NCI-H345 treated with DMSO at 0.1 percent for 48 hours (cell line): ENCODE measurements at regions not wholly inside any gene's neighbourhood (a gene's known extent, or its start where the extent isn't known, plus 50 kb on each side); places are given as distances from the start of the nearest gene placed in this dataset.

Source experiments
- DNase-seq: peaks from one replicate; lab custom pipeline; 2025; ENCODE audit not compliant: unreplicated experiment; lab: John Stamatoyannopoulos, UW

DNA sequence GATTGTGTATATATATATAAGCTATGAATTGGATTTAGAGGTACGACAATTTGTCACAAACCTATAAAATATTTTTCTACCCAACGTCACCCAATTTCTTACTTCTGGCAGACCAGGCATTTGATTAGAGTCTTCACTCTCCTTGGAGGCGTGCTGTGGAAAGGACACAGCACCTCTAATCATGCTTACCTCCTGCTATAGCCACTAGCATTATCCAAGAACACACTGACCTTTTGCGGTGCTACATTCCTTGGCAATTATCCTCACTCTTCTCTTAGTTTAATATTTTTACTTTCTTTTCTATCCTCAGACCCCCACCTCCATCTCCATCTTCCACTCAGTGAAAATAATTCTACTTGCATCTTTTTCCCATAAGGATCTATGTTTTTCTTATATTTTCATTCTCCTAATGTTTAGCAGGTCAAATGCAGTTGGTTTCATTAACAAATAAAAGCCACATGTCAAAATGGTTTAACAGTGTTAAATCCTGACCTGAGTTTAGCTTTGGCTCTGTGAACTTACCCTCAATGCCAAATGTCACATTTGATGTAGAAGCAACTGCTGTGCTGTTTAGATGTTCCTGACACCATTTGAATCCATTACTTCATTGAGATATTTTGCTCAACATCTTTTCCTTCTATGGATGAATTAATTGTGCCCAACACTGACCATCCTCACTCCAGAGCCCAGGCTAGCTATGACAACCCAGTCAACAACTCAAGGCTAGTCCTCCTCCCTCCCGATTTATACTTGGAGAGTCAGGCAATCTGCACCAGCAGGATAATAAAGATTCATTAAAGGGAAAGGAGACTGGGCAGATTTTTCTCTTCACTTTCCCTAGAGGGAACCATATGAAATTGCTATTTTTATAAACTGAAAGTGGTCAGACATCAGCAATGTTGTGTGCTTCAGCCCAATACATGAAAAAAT is 240.5 kb downstream of the MREG start:
- DNase-seq, result no peak

GRCh38 chr2:215772003-215772402 is 241.3 kb downstream of the MREG start:
- no peak for DNase-seq

GRCh38 chr2:215771241-215771640 is 242.1 kb downstream of the MREG start:
- DNase-seq, result no peak

DNA sequence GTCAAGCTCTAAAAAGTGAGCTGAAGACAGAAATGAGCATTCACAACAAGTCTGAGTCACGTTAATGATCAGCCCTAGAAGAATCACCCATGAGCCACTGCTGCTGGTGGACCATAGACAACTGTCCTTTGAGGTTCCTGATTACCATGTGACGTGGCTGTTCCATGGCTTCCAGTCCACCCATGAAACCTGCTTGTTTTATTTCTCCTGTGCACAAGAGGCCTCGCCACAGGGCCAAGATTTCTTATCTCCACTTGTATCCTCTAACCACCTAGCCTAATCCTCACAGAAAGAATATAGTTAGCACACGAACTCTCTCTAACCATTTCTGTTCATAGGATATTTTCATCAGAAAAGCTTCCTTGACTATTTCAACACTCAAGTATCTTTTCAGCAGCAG is 242.7 kb downstream of the MREG start:
- no peak for DNase-seq

DNA sequence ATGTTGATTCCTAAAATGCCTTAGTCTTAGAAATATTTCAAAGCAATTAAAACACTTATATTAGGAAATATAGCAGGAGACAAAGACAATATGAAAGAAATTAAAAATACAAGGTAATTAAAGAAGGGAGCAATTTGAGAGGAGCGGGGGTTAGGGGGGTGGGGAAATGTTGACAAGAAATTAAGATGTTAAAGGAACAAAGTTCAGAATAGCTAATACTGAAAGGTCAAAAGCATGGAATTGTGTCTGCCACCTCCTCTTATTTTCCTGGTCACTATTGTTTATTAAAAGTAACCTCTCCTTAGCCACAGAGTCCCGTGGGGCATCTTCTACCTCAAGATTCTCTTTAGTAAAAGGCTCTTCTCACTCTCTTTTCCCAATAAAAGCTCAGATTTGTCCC is 244.1 kb downstream of the MREG start:
- DNase-seq, result no peak

DNA sequence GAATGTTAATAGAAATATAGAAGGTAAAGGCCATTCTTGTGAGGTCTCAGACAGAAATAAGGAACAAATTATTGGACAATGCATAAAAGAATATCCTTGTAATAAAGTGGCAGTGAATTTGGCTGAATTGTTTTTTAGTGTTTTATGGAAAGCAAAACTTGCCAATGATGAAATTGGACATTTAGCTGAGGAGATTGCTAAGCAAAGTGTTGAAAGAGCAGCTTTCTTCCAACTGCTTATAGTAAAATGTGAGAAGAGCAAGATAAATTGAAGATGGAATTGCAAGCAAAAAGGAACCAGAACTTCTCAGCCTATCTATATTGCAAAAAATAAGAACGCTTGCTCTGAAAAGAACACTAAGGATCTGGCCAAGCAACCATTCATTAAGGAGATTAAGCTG is 245.7 kb downstream of the MREG start:
- no peak for DNase-seq

GRCh38 chr2:215765729-215766360 is 247.5 kb downstream of the MREG start:
- DNase-seq, result no peak

- no peak for DNase-seq
These were observed 248.8 kb downstream of the MREG start for GRCh38 chr2:215764441-215765048.

- DNase-seq, result no peak
These were observed 252.8 kb downstream of the MREG start for GRCh38 chr2:215760557-215760956.

DNA sequence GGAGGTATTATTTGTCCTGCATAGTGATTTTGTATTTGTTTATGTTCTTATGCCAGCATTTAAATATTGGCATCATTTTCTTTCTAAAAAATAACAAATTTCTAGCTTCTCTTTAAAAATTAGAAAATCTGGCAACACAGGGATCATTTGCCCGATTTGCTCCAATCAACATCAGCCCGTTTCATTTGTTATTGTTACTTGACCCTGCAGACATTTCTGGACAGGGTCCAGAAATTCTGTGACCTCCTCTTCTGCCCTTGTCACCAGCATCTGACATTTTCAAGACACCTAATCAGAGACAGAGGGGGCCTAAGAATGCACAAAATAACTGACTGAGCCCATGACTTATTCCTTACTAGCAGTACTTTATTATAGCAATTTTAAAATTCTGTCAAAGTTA is 253.3 kb downstream of the MREG start:
- no peak for DNase-seq

GRCh38 chr2:215758691-215759090 is 254.7 kb downstream of the MREG start:
- no peak for DNase-seq

GRCh38 chr2:215756346-215756730 is 257.0 kb downstream of the MREG start:
- no peak for DNase-seq

- no peak for DNase-seq
These were observed 257.6 kb downstream of the MREG start for GRCh38 chr2:215755641-215756345.

DNA sequence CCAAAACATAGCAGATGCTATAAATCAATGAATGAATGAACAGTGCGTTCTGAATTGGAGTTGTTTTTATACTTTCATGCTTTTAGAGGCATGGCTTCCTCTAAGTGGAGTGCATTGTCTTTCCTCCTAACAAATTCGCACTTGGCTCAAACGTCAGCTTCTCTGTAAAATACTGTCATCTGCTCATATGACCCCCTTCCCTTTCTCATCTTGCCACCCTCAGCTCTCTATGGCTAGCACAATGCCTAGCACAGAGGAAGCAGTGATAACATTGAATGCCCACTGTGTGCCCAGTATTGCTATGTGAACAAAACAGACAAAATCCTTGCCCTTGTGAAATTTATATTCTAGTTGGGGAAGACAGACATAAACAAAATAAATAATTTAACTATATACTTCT is 258.8 kb downstream of the MREG start:
- DNase-seq, result no peak

DNA sequence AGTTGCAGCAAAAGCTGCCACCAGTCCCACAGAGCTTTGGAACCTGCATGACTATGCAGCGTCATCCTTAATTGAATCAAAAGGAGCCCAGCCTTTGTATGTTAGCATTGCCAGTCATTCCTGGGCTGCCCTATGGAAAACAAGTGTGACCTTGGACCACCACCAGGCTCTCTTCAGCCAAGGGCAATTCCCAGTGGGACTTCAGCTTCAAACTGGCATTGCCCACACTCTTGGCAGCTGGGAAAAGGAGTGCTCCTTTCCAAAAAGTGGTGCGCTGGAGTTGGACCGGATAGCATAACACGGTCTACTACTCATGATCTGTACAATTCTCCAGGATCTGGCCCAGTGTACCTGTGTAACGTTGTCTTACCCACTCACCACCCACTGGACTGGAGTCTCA is 259.5 kb downstream of the MREG start:
- DNase-seq, result no peak

DNA sequence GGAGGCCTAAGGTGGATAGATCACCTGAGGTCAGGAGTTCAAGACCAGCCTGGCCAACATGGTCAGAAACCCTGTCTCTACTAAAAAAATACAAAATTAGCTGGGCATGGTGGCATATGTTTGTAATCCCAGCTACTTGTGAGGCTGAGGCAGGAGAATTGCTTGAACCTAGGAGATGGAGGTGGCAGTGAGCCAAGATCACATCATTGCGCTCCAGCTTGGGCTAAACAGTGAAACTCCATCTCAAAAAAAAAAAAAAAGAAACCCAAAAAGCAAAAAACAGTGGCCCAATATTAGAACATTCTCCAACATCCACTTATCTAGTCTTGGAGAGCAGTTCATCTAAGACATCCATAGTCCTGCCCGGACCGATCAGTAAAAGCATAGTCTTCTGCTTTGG is 260.4 kb downstream of the MREG start:
- DNase-seq, result no peak

- no peak for DNase-seq
These were observed 260.9 kb downstream of the MREG start for GRCh38 chr2:215752436-215752835.

DNA sequence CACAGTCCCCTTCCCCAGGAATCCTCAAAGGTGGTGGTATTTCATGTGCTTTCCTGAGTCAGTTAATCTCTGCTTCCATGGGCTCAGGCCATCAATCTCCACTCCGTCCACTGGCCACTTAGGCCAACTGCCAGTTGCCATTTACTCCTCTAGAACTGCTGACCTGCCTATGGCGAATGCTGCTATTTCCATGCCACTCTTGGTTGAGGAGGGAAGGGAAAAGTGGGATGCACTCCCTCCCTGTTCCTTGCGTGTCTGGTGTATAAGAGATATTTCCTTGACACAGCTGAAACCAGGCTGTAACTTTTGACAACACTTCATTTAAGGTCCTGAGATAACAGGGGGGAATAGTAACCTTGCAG is 261.5 kb downstream of the MREG start:
- no peak for DNase-seq

DNA sequence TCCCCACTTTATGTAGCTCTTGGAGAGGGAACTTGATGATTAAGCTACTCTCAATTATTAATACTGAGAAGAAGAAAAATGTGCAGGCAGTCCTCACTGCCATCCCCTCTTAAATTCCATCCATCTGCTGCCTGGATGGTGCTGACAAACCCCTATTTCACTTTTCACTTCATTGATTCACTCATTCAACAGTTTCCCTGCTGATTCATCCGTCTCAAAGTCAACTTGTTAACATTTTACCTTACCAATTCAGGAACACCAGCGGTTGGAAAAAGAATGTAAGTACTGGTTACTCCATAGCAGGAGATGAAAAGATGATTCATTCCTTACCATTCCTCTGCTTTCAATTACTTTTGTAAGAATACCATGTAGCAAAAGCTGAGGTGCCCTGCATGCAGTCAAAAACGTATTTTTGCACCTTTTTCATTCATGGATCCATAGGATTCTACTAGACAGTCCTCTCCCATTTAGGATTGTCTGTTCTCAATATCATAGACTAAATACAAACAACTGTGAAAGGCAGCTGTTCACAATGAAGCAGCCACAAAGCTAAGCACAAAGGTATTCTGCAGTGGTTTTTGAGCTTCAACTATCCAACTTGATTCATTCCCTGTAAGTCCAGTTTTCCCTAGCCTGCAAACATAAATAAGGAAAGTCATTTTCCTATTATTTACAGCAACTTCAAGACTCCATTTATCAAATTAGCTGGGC is 262.0 kb downstream of the MREG start:
- no peak for DNase-seq

DNA sequence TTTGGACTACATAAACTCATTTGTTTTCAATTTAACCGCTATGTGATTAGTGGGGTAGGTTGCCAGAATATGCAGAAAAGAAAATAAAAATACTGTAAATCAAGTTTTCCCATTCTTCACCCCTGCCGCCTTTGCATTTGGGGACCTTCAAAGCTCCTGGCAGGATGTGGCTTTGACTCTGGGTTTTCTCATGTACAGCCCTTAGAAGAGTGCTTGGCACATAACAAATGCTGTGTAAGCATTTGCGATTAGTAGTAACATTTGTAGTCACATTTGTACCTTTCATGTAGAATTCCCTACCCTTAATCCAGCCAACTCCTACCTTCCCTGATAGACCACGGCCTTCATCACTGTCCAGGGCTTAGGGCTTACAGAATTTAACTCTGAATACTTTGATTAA is 262.6 kb downstream of the MREG start:
- DNase-seq, result no peak
